Muscle of arm (tissue), 1 donor: ENCODE measurements at regions not wholly inside any gene's neighbourhood (a gene's known extent, or its start where the extent isn't known, plus 50 kb on each side); places are given as distances from the start of the nearest gene placed in this dataset.
"Not testable (repeated sequence)": the region's sequence is repeated elsewhere in the genome, so short reads cannot be mapped to it uniquely, and the experiment has no call there.

Experiments used
- DNase-seq: peaks from one replicate; pipeline ENCODE4 v3.0.0-alpha.2; 2013

- DNase-seq = no peak
Measured at GRCh38 chr13:82214341-82214740, 1667.9 kb downstream of the SLITRK1 start.

GRCh38 chr13:82206241-82206640 lies 1676.0 kb downstream of the SLITRK1 start:
- no peak for DNase-seq

- DNase-seq = no peak
Measured at GRCh38 chr13:82202398-82202797, 1679.9 kb downstream of the SLITRK1 start.

GRCh38 chr13:82196087-82196486 lies 1686.2 kb downstream of the SLITRK1 start:
- no peak for DNase-seq

- DNase-seq = no peak
Measured at GRCh38 chr13:82187227-82187626, 1695.0 kb downstream of the SLITRK1 start.

GRCh38 chr13:82176751-82177150 lies 1705.5 kb downstream of the SLITRK1 start:
- DNase-seq = no peak

- no peak for DNase-seq
Measured at GRCh38 chr13:82165396-82166174, 1716.7 kb downstream of the SLITRK1 start.

- DNase-seq = not testable (repeated sequence)
Measured at GRCh38 chr13:82164780-82165395, 1717.4 kb downstream of the SLITRK1 start.

GRCh38 chr13:82147526-82147925 lies 1734.7 kb downstream of the SLITRK1 start:
- DNase-seq = no peak

- no peak for DNase-seq
Measured at GRCh38 chr13:82136880-82137279, 1745.4 kb downstream of the SLITRK1 start.

- DNase-seq = no peak
Measured at GRCh38 chr13:82129281-82129680, 1753.0 kb downstream of the SLITRK1 start.

- DNase-seq = no peak
Measured at GRCh38 chr13:82118589-82118988, 1763.7 kb downstream of the SLITRK1 start.

- DNase-seq = no peak
Measured at GRCh38 chr13:82116422-82116989, 1765.8 kb downstream of the SLITRK1 start.

- DNase-seq = no peak
Measured at GRCh38 chr13:82115391-82115790, 1766.9 kb downstream of the SLITRK1 start.

GRCh38 chr13:82096256-82096655 lies 1755.3 kb upstream of the SPRY2 start:
- DNase-seq = no peak

- DNase-seq = no peak
Measured at GRCh38 chr13:82092312-82092711, 1751.4 kb upstream of the SPRY2 start.

GRCh38 chr13:82088781-82089180 lies 1747.9 kb upstream of the SPRY2 start:
- no peak for DNase-seq

GRCh38 chr13:82076496-82076895 lies 1735.6 kb upstream of the SPRY2 start:
- DNase-seq = no peak

GRCh38 chr13:82070416-82070815 lies 1729.5 kb upstream of the SPRY2 start:
- no peak for DNase-seq

- no peak for DNase-seq
Measured at GRCh38 chr13:82062772-82063171, 1721.8 kb upstream of the SPRY2 start.

- no peak for DNase-seq
Measured at GRCh38 chr13:82058364-82058763, 1717.4 kb upstream of the SPRY2 start.

- not testable (repeated sequence) for DNase-seq
Measured at GRCh38 chr13:82045316-82045715, 1704.4 kb upstream of the SPRY2 start.

GRCh38 chr13:82036602-82037001 lies 1695.7 kb upstream of the SPRY2 start:
- DNase-seq = no peak
